ENCODE measurements at regions not wholly inside any gene's neighbourhood (a gene's known extent, or its start where the extent isn't known, plus 50 kb on each side); places are given as distances from the start of the nearest gene placed in this dataset.

GRCh38 chr2:146659976-146660375 lies 1184.9 kb upstream of the ACVR2A start:
- TF ChIP-seq POLR2AphosphoS5 (IDR thresholded peaks at IDR 0.05) (no peak), CTCF (IDR thresholded peaks at IDR 0.05) (no peak), POLR2A (IDR thresholded peaks at IDR 0.05) (no peak)
